Spleen (tissue), 7 donors: ENCODE measurements at regions not wholly inside any gene's neighbourhood (a gene's known extent, or its start where the extent isn't known, plus 50 kb on each side); places are given as distances from the start of the nearest gene placed in this dataset.

Source experiments
- POLR2A ChIP-seq, 3 donors: fragments of 450-650 bp; IDR thresholded peaks; one replicate each; pipeline ENCODE4 v1.5.1; 2017; ENCODE audit warnings: antibody characterized with exemption in 3 of 3, mild to moderate bottlenecking in 1 of 3
- POLR2AphosphoS5 ChIP-seq, 3 donors: sonication (generic); formaldehyde crosslinking; IDR thresholded peaks; one replicate each; pipeline ENCODE4 v1.5.1; 2017; ENCODE audit warnings: antibody characterized with exemption in 3 of 3
- TF ChIP-seq, protein P1 (sequence below), 11 experiments: fragments of 200-600 bp in 7 of 11; fragments of 450-650 bp in 4 of 11; sonication (generic) in 4 of 11; IDR thresholded peaks in 8 of 11; conservative IDR thresholded peaks in 3 of 11; 1 replicate in 7 of 11; 2 replicates in 4 of 11; pipeline versions ENCODE4 v1.4.0 to v1.8.0; 2016 to 2021; ENCODE audit warnings: antibody characterized with exemption in 11 of 11, inconsistent platforms in 4 of 11, mild to moderate bottlenecking in 1 of 11
- donor health status: DM: no; HTN: no; CAD: no; lungs with moderate emphysema.
- donor health status: DM: no; HTN: no; CAD: no.
- donor health status: DM: no; HTN: no; CAD: no.

- TF ChIP-seq, protein P1, sequence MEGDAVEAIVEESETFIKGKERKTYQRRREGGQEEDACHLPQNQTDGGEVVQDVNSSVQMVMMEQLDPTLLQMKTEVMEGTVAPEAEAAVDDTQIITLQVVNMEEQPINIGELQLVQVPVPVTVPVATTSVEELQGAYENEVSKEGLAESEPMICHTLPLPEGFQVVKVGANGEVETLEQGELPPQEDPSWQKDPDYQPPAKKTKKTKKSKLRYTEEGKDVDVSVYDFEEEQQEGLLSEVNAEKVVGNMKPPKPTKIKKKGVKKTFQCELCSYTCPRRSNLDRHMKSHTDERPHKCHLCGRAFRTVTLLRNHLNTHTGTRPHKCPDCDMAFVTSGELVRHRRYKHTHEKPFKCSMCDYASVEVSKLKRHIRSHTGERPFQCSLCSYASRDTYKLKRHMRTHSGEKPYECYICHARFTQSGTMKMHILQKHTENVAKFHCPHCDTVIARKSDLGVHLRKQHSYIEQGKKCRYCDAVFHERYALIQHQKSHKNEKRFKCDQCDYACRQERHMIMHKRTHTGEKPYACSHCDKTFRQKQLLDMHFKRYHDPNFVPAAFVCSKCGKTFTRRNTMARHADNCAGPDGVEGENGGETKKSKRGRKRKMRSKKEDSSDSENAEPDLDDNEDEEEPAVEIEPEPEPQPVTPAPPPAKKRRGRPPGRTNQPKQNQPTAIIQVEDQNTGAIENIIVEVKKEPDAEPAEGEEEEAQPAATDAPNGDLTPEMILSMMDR (IDR thresholded peaks at IDR 0.05 in 8 of 11, conservative IDR thresholded peaks at IDR 0.05 in 3 of 11) = no peak
- TF ChIP-seq POLR2A (IDR thresholded peaks at IDR 0.05) (no peak), POLR2AphosphoS5 (IDR thresholded peaks at IDR 0.05) (no peak)
These were observed 96.8 kb upstream of the GUCA2B start for GRCh38 chr1:42056460-42056859.
